ENCODE measurements at regions not wholly inside any gene's neighbourhood (a gene's known extent, or its start where the extent isn't known, plus 50 kb on each side); places are given as distances from the start of the nearest gene placed in this dataset.

DNA sequence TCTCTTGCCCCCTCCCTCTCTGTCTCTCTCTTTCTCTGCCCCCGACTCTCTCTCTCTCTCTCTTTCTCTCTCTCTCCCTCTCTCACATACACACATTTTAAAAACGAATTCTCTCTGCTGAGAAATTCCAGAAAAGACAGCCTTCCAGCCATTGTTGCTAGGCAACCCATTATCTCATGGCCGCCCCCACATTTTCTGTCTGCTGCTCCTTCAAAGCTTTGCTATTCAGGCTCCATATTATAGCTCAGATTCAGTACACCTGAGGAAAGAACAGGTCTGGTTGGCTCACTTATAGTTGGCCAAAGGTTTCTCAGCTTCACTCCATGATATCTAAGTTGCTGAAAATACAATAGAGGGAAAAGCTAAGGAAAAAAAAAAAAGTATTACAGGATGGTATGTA, 174.4 kb upstream of the RADX start:
- 36 to 37% methylated on average over 3 of the region's 3 CpGs for WGBS, 2 donors
- Histone ChIP-seq H3K27ac (no peak overlapping the region), H3K4me1 (no peaks in the 10 kb centered on the region), H3K9me3 (no peaks in the 10 kb centered on the region), H3K27me3 (peaks cover 0 to 56% (median 0%) of the 10 kb centered on the region in 7 donors), H3K4me3 (no peak overlapping the region), H3K36me3 (no peaks in the 10 kb centered on the region)
- DNase-seq (no peak), ATAC-seq (no peak)
- intact Hi-C loops (cut with DNase I) = no loop called here
- TF ChIP-seq, protein P1, sequence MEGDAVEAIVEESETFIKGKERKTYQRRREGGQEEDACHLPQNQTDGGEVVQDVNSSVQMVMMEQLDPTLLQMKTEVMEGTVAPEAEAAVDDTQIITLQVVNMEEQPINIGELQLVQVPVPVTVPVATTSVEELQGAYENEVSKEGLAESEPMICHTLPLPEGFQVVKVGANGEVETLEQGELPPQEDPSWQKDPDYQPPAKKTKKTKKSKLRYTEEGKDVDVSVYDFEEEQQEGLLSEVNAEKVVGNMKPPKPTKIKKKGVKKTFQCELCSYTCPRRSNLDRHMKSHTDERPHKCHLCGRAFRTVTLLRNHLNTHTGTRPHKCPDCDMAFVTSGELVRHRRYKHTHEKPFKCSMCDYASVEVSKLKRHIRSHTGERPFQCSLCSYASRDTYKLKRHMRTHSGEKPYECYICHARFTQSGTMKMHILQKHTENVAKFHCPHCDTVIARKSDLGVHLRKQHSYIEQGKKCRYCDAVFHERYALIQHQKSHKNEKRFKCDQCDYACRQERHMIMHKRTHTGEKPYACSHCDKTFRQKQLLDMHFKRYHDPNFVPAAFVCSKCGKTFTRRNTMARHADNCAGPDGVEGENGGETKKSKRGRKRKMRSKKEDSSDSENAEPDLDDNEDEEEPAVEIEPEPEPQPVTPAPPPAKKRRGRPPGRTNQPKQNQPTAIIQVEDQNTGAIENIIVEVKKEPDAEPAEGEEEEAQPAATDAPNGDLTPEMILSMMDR (IDR thresholded peaks at IDR 0.05) = no peak

DNA sequence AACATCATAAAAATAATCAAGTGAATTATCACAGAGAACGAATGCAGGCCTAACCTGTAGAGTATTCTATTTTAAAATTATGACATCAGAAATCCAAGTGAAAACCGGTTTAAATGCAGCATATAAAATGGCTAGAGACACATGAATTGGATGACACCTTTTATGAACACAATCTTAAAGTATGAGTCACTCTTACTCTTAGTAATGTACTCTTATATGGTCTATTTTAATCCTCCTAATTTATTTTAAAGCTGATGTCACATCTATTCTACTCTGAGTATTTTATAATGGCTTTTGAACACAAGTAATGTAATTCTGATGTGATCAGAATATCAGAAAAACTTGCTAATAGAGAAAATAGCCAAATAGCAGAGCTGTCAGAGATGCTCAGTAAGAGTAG, 161.4 kb upstream of the RADX start:
- WGBS, 2 donors = 45 to 62% methylated on average over 2 of the region's 2 CpGs
- intact Hi-C loops (cut with DNase I) = no loop called here
- H3K9me3 ChIP-seq = no peaks in the 10 kb centered on the region
- ATAC-seq (no peak), DNase-seq (no peak)
- H3K4me3 ChIP-seq = no peak overlapping the region
- H3K27me3 ChIP-seq = peaks cover 0 to 7% (median 0%) of the 10 kb centered on the region in 7 donors
- H3K27ac ChIP-seq = no peak overlapping the region
- TF ChIP-seq, protein P1 (IDR thresholded peaks at IDR 0.05) = no peak
- no peaks in the 10 kb centered on the region for H3K4me1 ChIP-seq
- no peaks in the 10 kb centered on the region for H3K36me3 ChIP-seq

DNA sequence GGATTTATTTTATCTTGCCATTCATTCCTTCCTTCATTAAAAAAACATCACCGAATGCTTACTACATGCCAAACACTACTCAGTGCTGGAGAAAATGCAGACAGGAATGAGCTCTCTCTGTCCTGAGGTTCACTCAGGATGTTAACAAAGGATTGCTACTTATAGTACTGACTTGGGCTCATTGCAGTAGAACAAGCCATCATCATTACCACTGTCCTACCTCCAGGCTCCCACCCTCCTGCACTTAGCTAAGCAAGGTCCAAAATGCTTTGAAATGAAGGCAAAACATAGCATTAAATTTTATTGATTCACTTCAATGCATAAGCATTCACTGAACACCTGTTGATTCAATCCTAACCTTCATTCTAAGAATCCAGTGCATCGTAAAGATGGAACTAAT, 159.8 kb upstream of the RADX start:
- Histone ChIP-seq H3K4me3 (no peak overlapping the region), H3K9me3 (no peaks in the 10 kb centered on the region), H3K36me3 (no peaks in the 10 kb centered on the region), H3K27ac (no peak overlapping the region), H3K27me3 (peaks cover 0 to 2% (median 0%) of the 10 kb centered on the region in 7 donors), H3K4me1 (no peaks in the 10 kb centered on the region)
- WGBS, 2 donors = 93 to 97% methylated on average over 2 of the region's 2 CpGs
- TF ChIP-seq, protein P1 (IDR thresholded peaks at IDR 0.05) = no peak
- ATAC-seq = no peak
- no peak for DNase-seq
- intact Hi-C loops (cut with DNase I) = no loop called here

DNA sequence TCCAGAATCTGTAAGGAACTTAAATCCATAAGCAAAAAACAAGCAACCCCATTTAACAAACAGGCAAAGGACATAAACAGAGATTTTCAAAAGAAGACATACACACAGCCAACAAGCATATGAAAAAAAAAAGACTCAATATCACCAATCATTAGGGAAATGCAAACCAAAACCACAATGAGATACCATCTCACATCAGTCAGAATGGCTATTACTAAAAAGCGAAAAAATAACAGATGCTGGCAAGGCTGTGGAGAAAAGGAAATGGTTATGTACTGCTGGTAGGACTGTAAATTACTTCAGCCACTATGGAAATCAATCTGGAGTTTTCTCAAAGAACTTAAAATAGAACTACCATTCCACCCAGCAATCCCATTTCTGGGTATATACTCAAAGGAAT, 156.8 kb upstream of the RADX start:
- DNase-seq (no peak), ATAC-seq (no peak)
- WGBS, 2 donors = 90 to 93% methylated on average over 1 of the region's 1 CpG
- TF ChIP-seq, protein P1 (IDR thresholded peaks at IDR 0.05) = no peak
- no peak overlapping the region for H3K4me3 ChIP-seq
- intact Hi-C loops (cut with DNase I) = no loop called here
- no peaks in the 10 kb centered on the region for H3K36me3 ChIP-seq
- H3K27me3 ChIP-seq = no peaks in the 10 kb centered on the region
- H3K4me1 ChIP-seq = no peaks in the 10 kb centered on the region
- no peaks in the 10 kb centered on the region for H3K9me3 ChIP-seq
- H3K27ac ChIP-seq = no peak overlapping the region

DNA sequence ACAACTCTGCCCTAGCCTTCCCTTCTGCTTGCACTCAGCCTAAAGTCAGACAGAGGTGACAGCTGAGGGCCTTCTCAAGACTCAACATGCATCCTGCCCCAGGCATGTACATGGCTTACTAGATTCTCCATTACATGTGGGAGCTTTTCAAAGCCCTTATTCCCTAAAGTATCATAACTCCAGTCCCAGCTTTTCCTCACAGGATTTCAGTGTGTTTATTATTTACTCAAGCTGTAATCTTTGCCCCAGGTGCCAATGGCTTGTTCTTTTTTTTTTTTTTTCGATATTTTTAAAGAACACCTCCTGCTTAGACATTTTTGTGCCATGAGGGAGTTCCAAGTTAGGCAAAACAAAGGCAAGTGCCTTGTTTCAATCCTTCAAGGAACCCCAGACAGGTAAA, 154.0 kb upstream of the RADX start:
- H3K4me3 ChIP-seq = no peak overlapping the region
- peaks cover 0 to 11% (median 0%) of the 10 kb centered on the region in 7 donors for H3K27me3 ChIP-seq
- 22 to 53% methylated on average over 1 of the region's 1 CpG for WGBS, 2 donors
- no peak for DNase-seq
- H3K4me1 ChIP-seq = no peaks in the 10 kb centered on the region
- H3K27ac ChIP-seq = no peak overlapping the region
- intact Hi-C loops (cut with DNase I) = no loop called here
- H3K9me3 ChIP-seq = no peaks in the 10 kb centered on the region
- no peaks in the 10 kb centered on the region for H3K36me3 ChIP-seq
- TF ChIP-seq, protein P1 (IDR thresholded peaks at IDR 0.05) = no peak
- no peak for ATAC-seq
